CD14-positive monocyte (primary cell): ENCODE measurements at regions not wholly inside any gene's neighbourhood (a gene's known extent, or its start where the extent isn't known, plus 50 kb on each side); places are given as distances from the start of the nearest gene placed in this dataset.

Experiments used
- DNase-seq, 3 donors: peaks; one replicate each; pipeline ENCODE4 v3.0.0-alpha.2; 2011 to 2022
- H2AFZ ChIP-seq: 2 replicates; pipeline ENCODE4 v1.6.0; 2012; ENCODE audit warnings: mild to moderate bottlenecking, low read depth, low read length, inconsistent platforms; ENCODE audit not compliant: insufficient read depth, poor library complexity, severe bottlenecking
- H3K27ac ChIP-seq, 2 donors: 1 replicate in 1 of 2; 2 replicates in 1 of 2; pipeline ENCODE4 v1.5.1; 2012 to 2013; ENCODE audit warnings: low read length in 2 of 2, control low read depth in 1 of 2, inconsistent platforms in 1 of 2, low read depth in 1 of 2, mild to moderate bottlenecking in 1 of 2
- H3K27me3 ChIP-seq, 2 donors: one replicate each; pipeline versions ENCODE4 v1.6.0 to v1.6.1; 2011 to 2013; ENCODE audit warnings: low read length in 2 of 2; ENCODE audit not compliant: control insufficient read depth in 2 of 2, insufficient read depth in 2 of 2
- H3K36me3 ChIP-seq, 2 donors: replicated peaks in 1 of 2; 1 replicate in 1 of 2; 2 replicates in 1 of 2; pipeline versions ENCODE4 v1.5.1 to v1.6.1; 2012 to 2013; ENCODE audit warnings: low read length in 2 of 2, control low read depth in 1 of 2, inconsistent platforms in 1 of 2, mild to moderate bottlenecking in 1 of 2; ENCODE audit not compliant: insufficient read depth in 2 of 2, control insufficient read depth in 1 of 2
- H3K4me1 ChIP-seq, 2 donors: 1 replicate in 1 of 2; 2 replicates in 1 of 2; pipeline versions ENCODE4 v1.5.1 to v1.6.1; 2012 to 2013; ENCODE audit warnings: low read length in 2 of 2, control low read depth in 1 of 2, inconsistent platforms in 1 of 2, mild to moderate bottlenecking in 1 of 2, moderate library complexity in 1 of 2; ENCODE audit not compliant: insufficient read depth in 2 of 2, control insufficient read depth in 1 of 2
- H3K4me2 ChIP-seq: replicated peaks from 2 replicates; pipeline ENCODE3; 2012; ENCODE audit warnings: low read length, moderate library complexity, mild to moderate bottlenecking; ENCODE audit not compliant: poor library complexity, severe bottlenecking; ENCODE audit errors: extremely low read depth
- H3K4me3 ChIP-seq, 3 experiments: fragments of 200-600 bp in 1 of 3; sonication (generic) in 1 of 3; replicated peaks in 1 of 3; 1 replicate in 2 of 3; 2 replicates in 1 of 3; pipeline ENCODE4 v1.5.1; 2011 to 2013; ENCODE audit warnings: low read length in 3 of 3, mild to moderate bottlenecking in 3 of 3, control low read depth in 2 of 3, low read depth in 2 of 3, inconsistent platforms in 1 of 3, moderate library complexity in 1 of 3
- H3K79me2 ChIP-seq: 2 replicates; pipeline ENCODE4 v1.6.0; 2012; ENCODE audit warnings: mild to moderate bottlenecking, control low read depth, inconsistent platforms, low read length, moderate library complexity; ENCODE audit not compliant: insufficient read depth
- H3K9ac ChIP-seq: 2 replicates; pipeline ENCODE4 v1.6.0; 2017; ENCODE audit warnings: low read length, mild to moderate bottlenecking; ENCODE audit not compliant: insufficient read depth, poor library complexity, severe bottlenecking
- H3K9me3 ChIP-seq, 2 donors: replicated peaks in 1 of 2; 1 replicate in 1 of 2; 2 replicates in 1 of 2; pipeline versions ENCODE4 v1.5.1 to v1.6.1; 2012 to 2013; ENCODE audit warnings: low read length in 2 of 2, control low read depth in 1 of 2; ENCODE audit not compliant: control insufficient read depth in 1 of 2, insufficient read depth in 1 of 2
- H4K20me1 ChIP-seq: 2 replicates; pipeline ENCODE4 v1.6.0; 2012; ENCODE audit warnings: mild to moderate bottlenecking, low read length, control low read depth, moderate library complexity; ENCODE audit not compliant: insufficient read depth
- H3K27ac Mint-ChIP-seq, 7 donors: one replicate each; pipeline ENCODE4 v1.8.0; 2020; ENCODE audit warnings: mild to moderate bottlenecking in 7 of 7, mixed read lengths in 7 of 7, moderate library complexity in 6 of 7, inconsistent platforms in 2 of 7
- H3K27me3 Mint-ChIP-seq, 3 donors: one replicate each; pipeline ENCODE4 v1.8.0; 2021 to 2022; ENCODE audit warnings: low read depth in 3 of 3, mild to moderate bottlenecking in 3 of 3, mixed read lengths in 3 of 3, moderate library complexity in 3 of 3, inconsistent platforms in 1 of 3
- H3K36me3 Mint-ChIP-seq, 2 donors: one replicate each; pipeline ENCODE4 v1.8.0; 2020; ENCODE audit warnings: mixed read lengths in 2 of 2, inconsistent platforms in 1 of 2, mild to moderate bottlenecking in 1 of 2
- H3K4me1 Mint-ChIP-seq: one replicate; pipeline ENCODE4 v1.8.0; 2020; ENCODE audit warnings: mild to moderate bottlenecking, mixed read lengths
- H3K4me3 Mint-ChIP-seq, 2 donors: one replicate each; pipeline ENCODE4 v1.8.0; 2020; ENCODE audit warnings: mild to moderate bottlenecking in 2 of 2, mixed read lengths in 2 of 2, moderate library complexity in 1 of 2
- H3K9me3 Mint-ChIP-seq, 7 donors: one replicate each; pipeline ENCODE4 v1.8.0; 2020 to 2022; ENCODE audit warnings: mixed read lengths in 7 of 7, mild to moderate bottlenecking in 6 of 7, moderate library complexity in 6 of 7, inconsistent platforms in 2 of 7
- CTCF ChIP-seq: fragments of 200-600 bp; IDR thresholded peaks from one replicate; pipeline ENCODE4 v1.8.0; 2022; ENCODE audit warnings: antibody characterized with exemption, mild to moderate bottlenecking
- WGBS: methylation state at CpG from one replicate; pipeline ENCODE4 v1.1.5; 2013; ENCODE audit warnings: missing lambda C conversion rate; ENCODE audit not compliant: insufficient coverage; 5-methylcytosine and 5-hydroxymethylcytosine counted together
- intact Hi-C, 2 donors: fragments of 100-400 bp; cut with micrococcal nuclease; formaldehyde crosslinking; loops; one replicate each; pipeline versions ENCODE4 v1.15.0 to v1.15.1; 2023

GRCh38 chr3:157844800-157845565 lies 261.2 kb downstream of the SHOX2 start:
- H3K36me3 Mint-ChIP-seq: no peaks in the 10 kb centered on the region
- H4K20me1 ChIP-seq: no peaks in the 10 kb centered on the region
- H3K27ac Mint-ChIP-seq: no peak overlapping the region
- no peaks in the 10 kb centered on the region for H3K9me3 ChIP-seq
- H3K4me3 Mint-ChIP-seq: no peak overlapping the region
- H3K27me3 Mint-ChIP-seq: no peaks in the 10 kb centered on the region
- no peak overlapping the region for H3K9ac ChIP-seq
- no peaks in the 10 kb centered on the region for H3K4me1 ChIP-seq
- no peaks in the 10 kb centered on the region for H3K36me3 ChIP-seq
- peaks cover 0 to 2% (median 0%) of the 10 kb centered on the region in 7 donors for H3K9me3 Mint-ChIP-seq
- DNase-seq: no peak
- no peaks in the 10 kb centered on the region for H3K27me3 ChIP-seq
- no peak overlapping the region for H3K4me2 ChIP-seq
- whole genome bisulfite sequencing: no CpG with 5 or more reads among the region's 4 CpGs
- no peak overlapping the region for H3K27ac ChIP-seq
- no peak for TF ChIP-seq CTCF
- no peak overlapping the region for H2AFZ ChIP-seq
- H3K4me3 ChIP-seq: no peak overlapping the region
- no peaks in the 10 kb centered on the region for H3K4me1 Mint-ChIP-seq
- intact Hi-C loops: no loop called here
- no peaks in the 10 kb centered on the region for H3K79me2 ChIP-seq

- Histone ChIP-seq H2AFZ (no peak overlapping the region), H3K27me3 (no peaks in the 10 kb centered on the region), H3K27ac (no peak overlapping the region), H3K9ac (no peak overlapping the region), H3K4me1 (no peaks in the 10 kb centered on the region), H3K4me3 (no peak overlapping the region), H3K36me3 (no peaks in the 10 kb centered on the region), H4K20me1 (no peaks in the 10 kb centered on the region), H3K79me2 (no peaks in the 10 kb centered on the region), H3K4me2 (no peak overlapping the region), H3K9me3 (no peaks in the 10 kb centered on the region)
- H3K4me3 Mint-ChIP-seq: no peak overlapping the region
- peaks cover 0 to 1% (median 0%) of the 10 kb centered on the region in 3 donors for H3K27me3 Mint-ChIP-seq
- no CpG with 5 or more reads among the region's 3 CpGs for WGBS
- DNase-seq: no peak
- H3K36me3 Mint-ChIP-seq: no peaks in the 10 kb centered on the region
- TF ChIP-seq CTCF: no peak
- H3K27ac Mint-ChIP-seq: no peak overlapping the region
- H3K4me1 Mint-ChIP-seq: no peaks in the 10 kb centered on the region
- intact Hi-C loops: no loop called here
- H3K9me3 Mint-ChIP-seq: peaks cover 0 to 2% (median 0%) of the 10 kb centered on the region in 7 donors
Measured at GRCh38 chr3:157844216-157844615, 262.0 kb downstream of the SHOX2 start.
